HG03354 (cell line): ENCODE measurements at regions not wholly inside any gene's neighbourhood (a gene's known extent, or its start where the extent isn't known, plus 50 kb on each side); places are given as distances from the start of the nearest gene placed in this dataset.

Experiments
- ATAC-seq: cut with Tn5 transposase; IDR thresholded peaks from one replicate; pipeline ENCODE4 v1.9.1; 2021; ENCODE audit warnings: mild to moderate bottlenecking; ENCODE audit not compliant: unreplicated experiment, poor library complexity, severe bottlenecking

GRCh38 chr12:115203701-115204100, 519.7 kb upstream of the TBX3 start:
- ATAC-seq: no peak

DNA sequence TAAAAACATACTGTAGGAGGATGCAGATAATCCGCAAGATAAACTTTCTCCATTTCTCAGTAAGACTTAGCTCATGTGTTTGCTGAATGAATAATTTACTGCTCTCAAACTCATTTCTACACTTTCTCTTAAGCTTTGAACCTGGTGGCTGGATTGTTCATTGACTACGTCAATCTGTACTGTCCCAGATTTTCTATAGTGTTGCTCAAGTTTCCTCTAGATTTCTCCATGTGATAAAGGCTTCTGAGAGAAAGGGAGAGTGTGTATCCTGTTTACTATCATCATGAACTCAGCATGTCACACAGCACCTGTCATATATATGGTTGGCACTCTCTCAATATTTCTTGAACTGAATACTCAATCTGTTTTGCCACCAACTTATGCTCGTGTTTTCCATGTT, 518.0 kb upstream of the TBX3 start:
- ATAC-seq: no peak

DNA sequence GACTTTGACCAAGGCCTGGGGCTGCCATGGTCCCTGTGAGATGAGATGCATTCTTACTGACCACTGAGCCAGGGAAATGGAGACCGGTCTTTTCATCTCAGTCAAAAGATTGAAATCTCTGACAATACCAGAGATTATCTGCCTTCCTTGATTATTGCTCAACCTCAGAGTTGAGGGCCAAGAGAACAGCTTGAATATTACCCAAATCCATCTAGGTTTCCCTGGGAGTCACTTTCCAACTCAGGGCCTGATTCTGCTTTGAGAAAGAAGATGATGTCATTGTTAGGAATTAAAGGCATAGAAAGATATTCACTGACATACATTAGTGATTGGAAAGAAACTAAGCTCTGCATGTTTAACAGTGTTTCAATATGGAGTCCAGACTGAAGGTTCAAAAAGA, 515.9 kb upstream of the TBX3 start:
- ATAC-seq: no peak

DNA sequence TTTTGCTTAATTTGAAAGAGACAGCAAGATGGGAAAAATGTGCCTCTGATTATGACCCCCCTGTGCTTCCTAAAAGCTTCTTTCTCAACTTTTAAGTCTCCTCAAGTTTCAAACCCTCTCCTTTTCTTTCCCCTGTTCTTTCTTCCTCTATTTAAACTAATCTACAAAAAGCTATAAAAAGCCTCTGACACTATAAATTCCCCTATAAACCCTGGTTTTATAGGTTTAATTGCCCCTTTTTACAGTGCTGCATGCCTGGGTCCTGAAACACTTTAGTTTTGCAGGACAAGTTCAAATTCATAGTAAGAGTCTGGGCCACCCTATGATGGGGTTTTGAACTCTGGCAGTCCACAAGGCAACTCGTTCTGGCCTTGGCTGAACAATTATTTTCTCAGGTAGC, 510.9 kb upstream of the TBX3 start:
- ATAC-seq: no peak

DNA sequence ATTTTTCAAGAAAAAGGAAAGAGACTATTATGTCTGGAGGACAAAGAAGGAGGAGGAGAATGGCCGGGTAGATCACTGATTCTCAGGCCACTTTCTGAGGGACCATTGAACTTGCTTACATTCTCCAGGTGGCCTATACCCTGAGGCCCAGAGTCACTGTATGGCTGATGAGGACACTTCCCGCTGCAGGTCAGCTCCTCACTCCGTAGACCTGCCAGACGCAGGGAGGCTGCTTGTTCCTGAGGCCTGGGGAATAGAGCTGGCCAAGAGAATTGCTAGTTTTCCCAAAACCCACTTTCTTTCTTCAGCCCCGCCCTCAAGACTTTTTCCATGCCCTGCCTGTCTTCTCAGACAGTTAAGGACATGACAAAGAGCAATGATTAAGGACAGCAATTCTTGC, 510.5 kb upstream of the TBX3 start:
- no peak for ATAC-seq

DNA sequence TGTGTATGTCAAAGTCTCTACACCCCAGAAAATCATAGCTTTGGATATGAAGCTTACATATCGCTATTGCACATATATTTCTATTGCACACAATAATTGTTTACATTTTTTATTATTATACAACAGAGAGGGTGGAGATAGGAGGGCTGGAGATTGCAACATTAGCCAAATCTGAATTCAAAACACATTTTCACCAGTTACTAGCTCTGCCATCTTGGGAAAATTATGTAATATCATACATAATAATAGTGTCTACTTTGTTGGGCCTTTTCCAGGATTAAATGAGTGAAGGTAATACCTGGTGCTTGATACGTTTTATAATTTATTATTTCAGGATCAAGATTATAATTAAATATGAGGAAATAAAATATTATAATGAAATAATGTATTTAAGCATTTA, 507.4 kb upstream of the TBX3 start:
- no peak for ATAC-seq

GRCh38 chr12:115190010-115190770, 506.2 kb upstream of the TBX3 start:
- ATAC-seq: no peak

- no peak for ATAC-seq
Observed at GRCh38 chr12:115185506-115185905, 501.5 kb upstream of the TBX3 start.

GRCh38 chr12:115183752-115184151, 499.8 kb upstream of the TBX3 start:
- ATAC-seq: no peak

DNA sequence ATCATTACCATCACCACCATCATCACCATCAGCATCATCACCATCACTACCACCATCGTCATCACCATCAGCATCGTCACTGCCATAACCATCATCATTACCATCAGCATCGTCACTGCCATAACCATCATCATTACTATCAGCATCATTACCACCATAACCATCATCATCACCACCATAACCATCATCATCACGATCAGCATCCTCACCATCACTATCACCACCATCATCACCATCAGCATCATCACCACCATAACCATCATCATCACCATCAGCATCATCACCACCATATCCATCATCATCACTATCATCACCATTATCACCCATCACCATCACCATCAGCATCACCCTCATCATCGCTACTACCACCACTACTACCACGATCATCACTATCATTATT, 493.9 kb upstream of the TBX3 start:
- ATAC-seq: no peak

- ATAC-seq: no peak
Observed at GRCh38 chr12:115176741-115177400, 492.9 kb upstream of the TBX3 start.

GRCh38 chr12:115174920-115175319, 490.9 kb upstream of the TBX3 start:
- ATAC-seq: no peak

GRCh38 chr12:115172521-115172920, 488.5 kb upstream of the TBX3 start:
- ATAC-seq: no peak

DNA sequence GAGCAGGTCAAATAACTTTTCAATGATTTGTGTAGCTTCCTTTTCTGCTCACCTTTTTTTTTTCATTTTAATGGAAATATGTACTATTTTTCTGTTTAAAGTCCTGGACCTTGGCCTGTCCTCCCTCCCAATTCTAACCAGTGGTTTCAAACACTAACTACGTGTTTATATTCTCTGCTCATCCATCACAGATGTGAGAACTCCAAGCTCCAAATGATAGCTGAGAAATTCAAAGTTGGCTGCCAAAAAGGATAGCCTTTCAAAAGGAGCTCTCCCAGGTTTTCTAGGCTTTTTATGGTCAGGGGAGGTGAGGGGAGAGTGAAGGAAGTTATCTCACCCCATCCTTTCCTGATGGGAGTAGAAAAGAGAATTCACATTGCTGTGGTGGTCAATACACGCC, 486.0 kb upstream of the TBX3 start:
- no peak for ATAC-seq

GRCh38 chr12:115166698-115167315, 482.8 kb upstream of the TBX3 start:
- no peak for ATAC-seq

DNA sequence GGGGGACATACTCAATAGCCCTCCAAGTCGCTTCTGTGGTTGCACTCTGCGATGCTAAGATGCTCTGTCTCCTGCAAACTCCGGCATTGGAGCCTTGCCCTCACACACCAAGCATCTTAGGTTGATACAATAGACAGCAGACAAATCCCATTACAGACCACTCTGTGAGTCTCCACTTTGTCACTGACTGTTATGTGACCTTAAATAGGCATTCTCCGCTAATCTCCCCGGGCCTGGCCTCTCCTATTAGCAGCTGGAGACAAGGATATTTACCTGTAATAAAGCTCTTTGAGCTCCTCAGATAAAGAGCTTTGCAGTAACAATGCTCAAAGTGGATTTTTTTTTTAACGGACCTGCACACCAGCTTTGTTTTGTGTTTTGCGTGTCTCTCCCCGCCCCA, 479.7 kb upstream of the TBX3 start:
- ATAC-seq: no peak

DNA sequence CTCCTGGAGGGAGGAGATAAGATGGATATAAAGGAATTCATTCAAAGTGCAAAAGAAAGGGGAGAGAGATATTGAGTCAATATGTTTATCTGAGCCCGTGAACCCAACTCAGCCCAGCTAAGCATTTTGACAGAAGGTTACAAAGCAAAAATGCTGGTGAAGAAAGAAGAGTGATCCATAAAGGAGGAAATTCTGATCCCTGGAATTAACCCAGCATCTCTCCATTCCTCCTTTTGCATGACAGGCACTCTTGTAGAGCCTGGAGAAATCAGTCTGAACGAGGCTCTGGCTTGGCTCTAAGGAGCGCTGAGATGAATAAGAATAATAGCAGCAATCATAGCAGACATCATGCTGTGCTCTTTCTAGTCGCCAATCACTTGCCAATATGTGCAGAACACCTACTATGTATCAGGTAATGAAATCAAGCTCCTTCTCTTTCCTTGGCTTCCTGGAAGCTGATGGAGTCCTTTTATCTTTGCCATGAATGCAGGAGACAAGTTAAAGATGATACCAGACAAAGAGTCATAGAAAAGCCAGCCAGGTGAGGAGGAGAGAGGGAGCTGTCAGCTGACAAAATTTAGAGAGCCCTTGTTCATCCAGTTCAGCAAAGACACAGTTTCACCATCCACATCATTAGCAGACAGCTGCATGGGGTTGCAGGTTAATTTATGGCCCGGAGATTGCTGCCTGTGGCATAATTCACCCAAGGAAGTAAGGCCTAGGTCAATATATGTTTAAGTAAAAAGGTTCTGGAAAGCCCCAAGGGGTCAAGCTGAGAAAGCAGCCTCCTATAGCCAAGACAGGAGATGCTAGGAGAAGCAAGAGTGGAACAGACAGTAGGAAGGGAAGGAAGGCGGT, 476.5 kb upstream of the TBX3 start:
- no peak for ATAC-seq

- ATAC-seq: no peak
Observed at GRCh38 chr12:115158816-115159215, 474.8 kb upstream of the TBX3 start.

- no peak for ATAC-seq
Observed at GRCh38 chr12:115155665-115156645, 472.0 kb upstream of the TBX3 start.
